Endodermal cell (in vitro differentiated cells): ENCODE measurements at regions not wholly inside any gene's neighbourhood (a gene's known extent, or its start where the extent isn't known, plus 50 kb on each side); places are given as distances from the start of the nearest gene placed in this dataset.

Source experiments
- DNase-seq: peaks from one replicate; pipeline ENCODE4 v3.0.0-alpha.2; 2017
- H3K27ac ChIP-seq: 2 replicates; pipeline ENCODE4 v1.5.1; 2013; ENCODE audit warnings: mild to moderate bottlenecking, low read depth, low read length, moderate library complexity
- H3K27me3 ChIP-seq: 2 replicates; pipeline ENCODE4 v1.6.1; 2013; ENCODE audit warnings: mild to moderate bottlenecking, low read length, moderate library complexity; ENCODE audit not compliant: insufficient read depth, control insufficient read depth, poor library complexity, severe bottlenecking
- H3K36me3 ChIP-seq: 2 replicates; pipeline ENCODE4 v1.7.0; 2013; ENCODE audit warnings: mild to moderate bottlenecking, low read length, moderate library complexity; ENCODE audit not compliant: control insufficient read depth, insufficient read depth
- H3K4me1 ChIP-seq: one replicate; pipeline ENCODE4 v1.7.0; 2013; ENCODE audit warnings: low read length; ENCODE audit not compliant: control insufficient read depth, insufficient read depth
- H3K4me3 ChIP-seq: 2 replicates; pipeline ENCODE4 v1.5.1; 2013; ENCODE audit warnings: mild to moderate bottlenecking, low read length, moderate library complexity
- H3K9ac ChIP-seq: 2 replicates; pipeline ENCODE4 v1.6.1; 2013; ENCODE audit warnings: mild to moderate bottlenecking, low read length, moderate library complexity; ENCODE audit not compliant: poor library complexity, severe bottlenecking; ENCODE audit errors: extremely low read depth
- H3K9me3 ChIP-seq: 2 replicates; pipeline ENCODE4 v1.6.1; 2013; ENCODE audit warnings: mild to moderate bottlenecking, low read length, moderate library complexity; ENCODE audit not compliant: control insufficient read depth
- H3K27ac Mint-ChIP-seq: 2 replicates; pipeline ENCODE4 v1.8.0; 2020; ENCODE audit warnings: mixed read lengths
- H3K27me3 Mint-ChIP-seq: 2 replicates; pipeline ENCODE4 v1.8.0; 2021; ENCODE audit warnings: mild to moderate bottlenecking, mixed read lengths; ENCODE audit not compliant: insufficient read depth
- H3K36me3 Mint-ChIP-seq: 2 replicates; pipeline ENCODE4 v1.8.0; 2020; ENCODE audit warnings: low read depth, mixed read lengths
- H3K4me1 Mint-ChIP-seq: 2 replicates; pipeline ENCODE4 v1.8.0; 2020; ENCODE audit warnings: mixed read lengths
- H3K4me3 Mint-ChIP-seq: 2 replicates; pipeline ENCODE4 v1.8.0; 2020; ENCODE audit warnings: mild to moderate bottlenecking, moderate library complexity, mixed read lengths
- H3K9me3 Mint-ChIP-seq: 2 replicates; pipeline ENCODE4 v1.8.0; 2020; ENCODE audit warnings: mild to moderate bottlenecking, mixed read lengths
- CTCF ChIP-seq: fragments of 200-600 bp; sonication (generic); conservative IDR thresholded peaks from 2 replicates; pipeline ENCODE4 v1.5.0; 2021; ENCODE audit warnings: antibody characterized with exemption, mild to moderate bottlenecking
- WGBS, 2 experiments: methylation state at CpG; one replicate each; pipeline versions ENCODE4 v1.1.5 to v1.1.7; 2013; ENCODE audit warnings: missing lambda C conversion rate in 2 of 2, mixed read lengths in 1 of 2; ENCODE audit not compliant: insufficient coverage in 1 of 2, insufficient read length in 1 of 2; 5-methylcytosine and 5-hydroxymethylcytosine counted together

- H3K27me3 Mint-ChIP-seq: peaks cover 53% of the 10 kb centered on the region
- H3K36me3 Mint-ChIP-seq: peaks cover 22% of the 10 kb centered on the region
- Histone ChIP-seq H3K36me3 (no peaks in the 10 kb centered on the region), H3K4me1 (no peaks in the 10 kb centered on the region), H3K27ac (no peak overlapping the region), H3K9ac (no peak overlapping the region), H3K4me3 (no peak overlapping the region), H3K27me3 (peaks cover under 1% of the 10 kb centered on the region), H3K9me3 (peaks cover 17% of the 10 kb centered on the region)
- no peak for DNase-seq
- peaks cover 21% of the 10 kb centered on the region for H3K4me1 Mint-ChIP-seq
- H3K27ac Mint-ChIP-seq: no peak overlapping the region
- peaks cover 17% of the 10 kb centered on the region for H3K9me3 Mint-ChIP-seq
- no peak overlapping the region for H3K4me3 Mint-ChIP-seq
- no peak for TF ChIP-seq CTCF
- WGBS, 2 experiments: 92 to 93% methylated on average over 1 to 2 of the region's 2 CpGs
Measured at GRCh38 chr6:28751963-28752350, 171.8 kb downstream of the TRIM27 start.

GRCh38 chr6:28757429-28758045, 166.2 kb downstream of the TRIM27 start:
- peak overlapping the region; percentile 35 for H3K9ac ChIP-seq

GRCh38 chr6:28758046-28758817, 165.6 kb downstream of the TRIM27 start:
- Histone ChIP-seq H3K9me3 (no peaks in the 10 kb centered on the region), H3K9ac (peak overlapping the region; percentile 35), H3K4me1 (no peaks in the 10 kb centered on the region), H3K27ac (no peak overlapping the region), H3K36me3 (no peaks in the 10 kb centered on the region), H3K27me3 (peaks cover 6% of the 10 kb centered on the region), H3K4me3 (peak overlapping the region; percentile 78)
- Mint-ChIP-seq H3K4me3 (peak overlapping the region; percentile 64), H3K9me3 (peaks cover 1% of the 10 kb centered on the region), H3K27me3 (peaks cover 78% of the 10 kb centered on the region), H3K4me1 (no peaks in the 10 kb centered on the region), H3K36me3 (peaks cover 23% of the 10 kb centered on the region), H3K27ac (peak overlapping the region; percentile 41)
- DNase-seq: peak; percentile 92
- WGBS, 2 experiments: 47 to 55% methylated on average over 13 to 19 of the region's 19 CpGs
- no peak for TF ChIP-seq CTCF

More at GRCh38 chr6:28757429-28758045, 166.2 kb downstream of the TRIM27 start:
- no peaks in the 10 kb centered on the region for H3K9me3 ChIP-seq
- no peak overlapping the region for H3K27ac ChIP-seq
- H3K27me3 Mint-ChIP-seq: peaks cover 71% of the 10 kb centered on the region
- no peaks in the 10 kb centered on the region for H3K36me3 ChIP-seq
- H3K27ac Mint-ChIP-seq: peak overlapping the region; percentile 41
- peaks cover 23% of the 10 kb centered on the region for H3K36me3 Mint-ChIP-seq
- H3K4me1 Mint-ChIP-seq: no peaks in the 10 kb centered on the region
- no peaks in the 10 kb centered on the region for H3K9me3 Mint-ChIP-seq
- no peaks in the 10 kb centered on the region for H3K4me1 ChIP-seq
- DNase-seq: peak; percentile 79
- H3K27me3 ChIP-seq: peaks cover 5% of the 10 kb centered on the region
- TF ChIP-seq CTCF: no peak
- WGBS, 2 experiments: 54 to 60% methylated on average over 32 to 33 of the region's 33 CpGs
- peak overlapping the region; percentile 64 for H3K4me3 Mint-ChIP-seq
- H3K4me3 ChIP-seq: peak overlapping the region; percentile 78
